Left renal cortex interstitium (tissue), 4 donors: ENCODE measurements at regions not wholly inside any gene's neighbourhood (a gene's known extent, or its start where the extent isn't known, plus 50 kb on each side); places are given as distances from the start of the nearest gene placed in this dataset.

Source experiments
- DNase-seq, 4 donors: peaks; one replicate each; pipeline ENCODE4 v3.0.0-alpha.2; 2013; ENCODE audit warnings: low read depth in 4 of 4, low spot score in 2 of 4, missing footprints in 1 of 4

DNA sequence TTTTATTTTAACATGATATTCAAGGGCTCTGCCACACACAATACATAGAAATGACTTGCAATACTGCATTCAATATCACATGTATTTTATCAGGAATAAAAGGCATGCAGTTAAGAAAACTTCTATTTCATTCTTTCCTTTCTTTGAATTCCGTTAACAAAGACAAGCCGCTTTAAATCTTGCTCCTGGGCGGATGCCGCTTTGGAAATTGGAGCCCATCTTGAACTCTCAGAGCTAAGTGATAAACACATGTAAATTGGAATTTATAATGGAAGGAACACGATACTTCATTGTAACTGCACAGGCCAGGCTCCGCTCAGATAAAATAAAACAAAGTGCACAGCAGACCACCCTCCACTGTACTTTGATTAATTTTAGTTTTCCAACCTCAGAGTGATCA lies 774.5 kb upstream of the COBL start:
- DNase-seq: no peak

DNA sequence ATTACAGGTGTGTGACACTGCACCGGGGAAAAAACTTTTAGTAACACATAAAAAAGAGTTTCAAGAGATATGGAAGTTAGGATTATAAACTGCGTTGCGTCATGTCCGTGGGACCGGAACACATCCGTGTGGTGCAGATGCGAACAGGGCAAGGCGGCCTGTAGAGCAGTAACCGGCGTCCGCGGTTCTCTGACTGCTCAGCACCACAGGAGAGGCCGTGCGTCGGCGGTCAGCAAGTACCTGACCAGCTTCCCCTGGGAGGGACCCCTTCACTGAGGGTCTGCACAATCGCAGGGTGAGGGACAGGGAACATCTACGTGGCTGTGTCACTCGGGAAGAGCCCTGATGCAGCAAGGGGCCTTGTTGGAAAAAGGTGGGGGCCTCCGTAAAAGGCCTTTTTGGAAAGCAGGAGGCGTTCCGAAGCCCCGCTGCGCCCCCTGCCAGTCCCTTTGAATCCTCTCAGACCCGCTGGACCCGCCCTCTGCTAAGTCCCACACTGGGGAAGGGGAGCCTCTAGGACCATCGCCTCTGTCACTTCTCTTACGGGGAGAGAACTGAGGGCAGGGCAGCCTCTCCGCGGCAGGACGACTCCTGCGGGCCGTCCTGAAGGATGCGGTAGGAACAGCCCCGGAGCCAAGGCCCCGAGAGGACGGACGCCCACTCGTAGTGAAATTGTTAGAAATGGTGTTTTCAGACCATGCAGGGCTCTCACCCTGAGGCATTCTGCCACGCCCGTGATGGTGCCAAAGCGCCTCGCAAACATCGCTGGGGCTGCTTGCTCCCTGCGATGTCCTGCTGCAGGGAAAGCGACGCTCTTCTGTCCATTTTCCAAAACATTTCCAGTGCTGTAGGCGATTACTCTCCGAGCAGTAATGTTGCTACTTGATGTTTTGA lies 771.6 kb upstream of the COBL start:
- peak in 3 of 4 donors; percentile 27 to 51 (median 48) for DNase-seq

GRCh38 chr7:52085610-52086009 lies 769.0 kb upstream of the COBL start:
- DNase-seq: no peak

DNA sequence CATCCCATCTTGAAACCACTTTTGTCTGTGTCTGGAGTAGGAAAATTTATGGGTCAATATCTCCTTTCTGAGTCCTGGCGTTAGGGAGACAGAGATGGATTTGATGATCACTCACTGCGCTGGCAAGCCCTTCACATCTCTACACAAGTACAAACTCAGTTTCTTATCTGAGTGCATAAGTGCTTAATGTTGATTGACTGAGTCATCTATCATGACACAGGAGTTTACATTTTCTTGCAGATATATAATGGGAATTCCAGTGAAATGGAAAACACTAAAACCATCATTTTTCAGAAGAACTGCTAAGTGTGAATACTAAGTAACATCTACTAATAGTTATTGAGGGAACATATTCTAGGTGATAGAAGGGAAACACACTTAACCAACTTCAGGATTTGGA lies 763.9 kb upstream of the COBL start:
- DNase-seq: no peak

GRCh38 chr7:52079726-52080125 lies 763.1 kb upstream of the COBL start:
- no peak for DNase-seq

DNA sequence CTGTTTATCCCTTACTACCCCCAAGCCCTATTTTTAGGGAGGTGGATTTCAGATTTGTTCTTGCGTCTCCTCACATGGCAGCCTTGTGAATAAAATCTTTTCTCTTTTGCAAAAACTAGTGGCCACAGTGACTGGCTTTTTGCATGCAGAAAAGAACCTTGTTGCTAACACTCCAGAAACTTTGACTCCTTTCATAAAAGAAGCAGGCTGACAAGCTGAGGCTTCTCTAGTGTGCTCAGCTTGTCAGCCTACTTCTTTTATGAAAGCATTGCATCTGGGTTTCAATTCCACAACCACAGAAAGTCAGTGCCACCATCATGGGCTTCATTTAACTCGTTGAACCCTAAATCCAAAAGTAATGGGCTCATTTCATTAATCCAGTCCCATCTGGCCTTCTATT lies 761.0 kb upstream of the COBL start:
- no peak for DNase-seq

DNA sequence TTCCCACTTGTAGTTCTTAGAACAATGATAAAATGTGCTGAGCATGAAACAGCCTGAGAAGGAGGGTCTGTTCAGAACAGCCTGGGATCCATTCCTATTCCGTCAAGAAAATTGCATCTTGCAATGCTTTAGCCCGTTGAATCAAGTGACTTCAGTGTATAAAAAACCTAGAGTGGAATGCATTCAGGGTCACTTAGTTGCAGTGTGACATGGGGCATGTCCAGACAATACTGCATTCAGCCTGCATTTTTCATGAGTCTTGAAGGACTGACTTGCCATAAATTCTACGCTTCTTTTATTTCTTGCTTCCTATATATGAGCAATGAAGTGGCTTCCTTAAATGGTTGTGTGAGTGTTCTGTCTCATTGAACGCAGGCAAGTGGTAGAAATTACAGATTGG lies 758.3 kb upstream of the COBL start:
- no peak for DNase-seq

DNA sequence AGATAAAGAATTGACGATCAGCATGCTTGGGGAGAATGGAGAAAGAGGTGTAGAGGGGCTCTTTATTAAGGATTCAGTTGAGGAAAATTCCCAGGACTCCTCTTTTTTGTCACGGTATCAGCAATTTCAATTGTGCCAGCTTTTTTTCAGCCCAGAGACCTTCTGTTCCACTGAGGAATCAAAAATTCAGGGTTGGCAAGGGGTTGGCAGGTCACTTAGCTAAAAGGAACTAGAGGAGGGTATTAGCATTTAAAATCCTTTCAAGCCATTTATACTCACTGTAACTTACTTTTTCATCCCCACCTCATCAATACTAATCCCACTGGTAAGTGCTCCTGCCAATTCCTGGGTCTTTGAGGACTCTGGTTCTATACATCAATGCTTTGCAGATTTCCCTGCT lies 757.5 kb upstream of the COBL start:
- no peak for DNase-seq

DNA sequence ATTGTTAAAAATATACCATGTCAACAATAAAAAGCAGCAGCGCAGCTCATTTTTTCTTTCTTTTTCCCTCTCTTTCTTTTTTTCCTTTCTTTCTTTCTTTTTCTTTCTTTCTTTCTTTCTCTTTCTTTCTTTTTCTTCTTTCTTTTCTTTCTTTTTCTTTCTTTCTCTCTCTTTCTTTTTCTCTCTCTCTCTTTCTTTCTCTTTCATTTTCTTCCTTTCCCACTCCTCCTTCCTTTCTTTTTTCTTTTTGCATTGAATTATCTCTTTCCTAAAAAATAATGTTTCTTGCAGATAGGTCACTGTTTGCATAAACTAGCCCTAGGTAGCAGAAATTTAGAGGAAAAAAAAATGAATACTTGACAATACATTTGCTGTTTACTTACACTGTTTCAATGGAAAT lies 755.1 kb upstream of the COBL start:
- DNase-seq: no peak

GRCh38 chr7:52064493-52064892 lies 747.9 kb upstream of the COBL start:
- no peak for DNase-seq

GRCh38 chr7:52061666-52062065 lies 745.1 kb upstream of the COBL start:
- DNase-seq: no peak

DNA sequence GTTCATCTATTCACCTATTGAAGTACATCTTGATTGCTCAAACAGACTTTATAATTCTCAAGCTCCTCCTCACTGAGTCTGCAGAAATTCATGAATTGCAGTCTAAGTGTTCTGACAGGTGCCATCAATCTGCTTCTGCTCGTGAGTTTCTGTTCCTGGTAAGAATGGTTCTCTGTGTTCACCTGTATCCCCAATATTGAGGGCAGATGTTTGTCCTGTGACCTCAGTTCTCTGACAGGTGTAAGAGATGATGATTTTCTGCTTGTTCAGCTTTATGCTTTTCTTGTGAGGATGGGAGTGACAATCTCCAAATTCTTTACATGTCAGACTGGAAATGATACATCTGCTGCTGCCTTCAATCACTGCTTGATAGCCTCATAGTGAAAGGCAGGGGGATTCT lies 736.9 kb upstream of the COBL start:
- no peak for DNase-seq

DNA sequence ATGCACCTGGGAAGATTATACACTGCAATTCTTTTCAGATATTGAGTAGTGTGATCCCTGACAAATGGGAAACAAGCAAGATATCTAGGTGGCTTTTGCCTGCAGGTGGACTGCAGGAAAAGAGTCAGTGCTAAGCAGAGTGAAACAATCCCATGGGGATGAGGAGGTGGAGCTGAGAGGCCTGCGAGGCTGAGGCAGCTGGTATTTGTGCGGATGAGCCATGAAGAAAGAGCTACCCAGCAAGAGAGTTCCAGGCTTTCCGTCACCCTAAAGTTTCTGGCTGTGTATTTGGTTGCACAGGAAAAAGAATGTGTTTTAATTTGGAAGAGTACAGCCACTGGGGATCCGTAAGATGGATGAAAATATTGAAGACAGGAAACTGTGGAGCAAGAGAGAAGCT lies 714.1 kb upstream of the COBL start:
- DNase-seq: no peak

DNA sequence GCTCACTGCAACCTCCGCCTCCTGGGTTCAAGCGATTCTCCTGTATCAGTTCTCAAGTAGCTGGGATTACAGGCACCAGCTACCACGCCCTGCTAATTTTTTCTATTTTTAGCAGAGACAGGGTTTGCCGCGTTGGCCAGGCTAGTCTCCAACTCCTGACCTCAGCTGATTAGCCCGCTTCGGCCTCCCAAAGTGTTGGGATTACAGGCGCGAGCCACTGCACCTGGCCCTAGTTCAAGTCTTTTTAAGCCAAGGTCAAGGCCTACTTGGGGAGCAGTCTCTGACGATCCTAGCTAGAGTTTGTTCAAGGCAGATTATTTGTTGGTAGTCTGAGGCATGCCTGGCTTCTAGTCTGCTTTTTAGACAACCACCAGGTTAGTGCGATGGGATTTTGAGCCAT lies 709.5 kb upstream of the COBL start:
- DNase-seq: no peak

DNA sequence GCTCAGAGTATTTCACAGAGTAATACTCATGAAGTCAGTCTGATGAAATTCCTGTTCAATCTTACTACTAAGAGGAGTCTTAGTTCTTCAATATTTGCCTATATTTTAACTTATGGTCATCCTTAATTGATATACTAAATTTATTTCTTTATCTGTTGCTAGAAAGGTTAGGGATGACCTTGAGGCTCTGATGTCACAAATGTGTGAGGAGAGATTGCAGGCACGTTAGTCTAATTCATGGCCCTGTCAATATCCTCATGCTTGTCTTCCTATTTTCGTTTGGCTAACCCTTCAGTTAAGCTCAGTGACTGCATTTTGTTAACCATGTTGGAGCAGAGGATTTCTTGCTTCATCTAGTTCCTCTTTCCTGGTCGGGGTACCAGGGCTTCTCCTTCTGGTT lies 704.7 kb upstream of the COBL start:
- no peak for DNase-seq

DNA sequence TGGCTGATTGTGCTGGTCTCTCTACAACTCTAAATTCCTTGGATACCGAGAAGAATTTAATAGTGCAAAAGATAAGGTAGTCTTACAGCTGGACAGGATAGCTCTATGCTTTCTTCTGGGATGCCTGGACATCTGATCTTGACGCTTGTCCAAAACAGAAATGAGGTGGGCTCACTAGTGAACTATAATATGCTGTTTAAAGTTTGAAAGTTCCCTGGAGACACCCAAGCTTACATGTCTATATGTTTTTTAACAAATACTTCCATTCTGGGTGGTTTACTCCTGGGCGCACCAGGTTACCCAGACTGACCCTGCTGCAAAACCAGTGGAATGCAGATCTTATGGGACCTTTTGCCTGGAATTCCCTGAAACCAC lies 702.1 kb upstream of the COBL start:
- no peak for DNase-seq

DNA sequence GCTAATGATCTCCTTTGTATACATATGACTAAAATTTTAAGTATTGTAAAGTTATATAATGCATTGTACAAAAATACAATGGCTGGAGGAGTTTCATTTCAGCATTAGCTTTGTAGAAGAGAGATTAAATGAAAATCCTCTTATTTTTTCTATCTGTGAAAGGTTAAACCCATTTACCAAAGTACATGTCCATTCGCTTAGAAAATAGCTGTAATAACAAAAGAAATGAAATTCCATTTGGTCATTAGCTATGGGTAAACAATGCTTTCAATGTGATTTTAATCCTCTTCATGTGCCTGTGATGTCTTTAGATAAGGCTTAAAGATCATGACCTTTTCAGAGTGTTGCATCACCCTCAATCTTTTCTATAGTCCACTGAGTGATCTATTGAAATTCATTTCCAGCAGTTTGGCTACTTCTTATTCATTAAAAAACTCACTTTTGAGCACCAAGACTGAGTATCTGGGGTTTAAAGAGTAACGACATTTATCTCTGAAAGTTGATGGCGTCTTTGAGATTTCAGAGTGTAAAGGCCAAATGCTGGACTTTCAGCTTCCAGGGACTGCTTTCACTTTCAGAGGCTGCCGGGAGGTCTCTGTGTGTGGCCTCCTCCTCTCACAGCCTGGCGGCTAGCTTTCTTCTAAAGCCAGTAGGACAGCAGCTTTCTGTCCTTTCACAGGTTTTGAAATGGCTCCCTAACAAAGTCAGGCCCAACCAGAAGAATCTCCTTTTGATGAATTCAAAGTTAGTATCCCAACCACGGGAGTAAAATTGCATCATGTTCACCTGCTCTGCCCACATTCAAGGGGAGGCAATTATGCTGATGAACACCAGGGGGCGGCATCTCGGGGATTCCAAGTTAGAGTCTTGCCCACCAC lies 701.4 kb upstream of the COBL start:
- no peak for DNase-seq

DNA sequence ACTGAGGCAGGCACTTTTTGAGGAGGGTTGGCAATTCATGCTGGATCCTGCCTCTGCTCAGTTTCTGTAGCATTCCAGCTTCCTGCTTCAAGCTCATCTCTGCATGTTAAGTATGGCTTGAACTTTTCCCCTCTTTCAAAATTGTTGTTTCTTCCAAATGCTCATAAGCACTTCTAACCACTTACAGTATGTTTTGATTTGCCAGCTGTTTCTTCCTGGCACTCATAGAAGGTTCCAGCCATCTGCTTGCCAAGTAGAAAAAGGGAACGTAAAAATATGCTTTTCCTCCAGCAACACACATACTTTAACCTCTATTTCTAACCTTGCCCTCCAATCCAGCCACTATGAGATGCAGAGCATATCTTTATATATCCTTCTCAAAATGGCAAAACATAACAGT lies 692.6 kb upstream of the COBL start:
- no peak for DNase-seq

- no peak for DNase-seq
These were observed 690.1 kb upstream of the COBL start for GRCh38 chr7:52006674-52007073.

DNA sequence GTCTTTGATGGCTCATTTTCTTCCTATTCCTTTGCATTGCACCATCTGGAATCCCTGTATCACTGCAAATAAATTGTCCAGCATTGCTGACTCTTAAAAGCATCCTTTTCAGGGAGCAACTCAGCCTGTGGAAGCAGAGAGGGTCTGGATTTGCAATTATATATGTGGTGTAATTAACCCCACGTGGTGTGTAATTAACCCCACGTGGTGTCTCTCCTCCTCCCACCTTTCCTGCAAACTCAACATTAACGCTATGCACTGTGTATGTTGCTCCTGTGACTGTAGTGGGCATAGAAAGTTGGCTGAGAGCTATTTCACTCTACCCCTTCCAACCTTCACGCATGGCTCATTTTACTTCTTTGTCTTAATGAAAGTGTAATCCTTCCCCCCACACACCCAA lies 689.0 kb upstream of the COBL start:
- DNase-seq: no peak

GRCh38 chr7:51995596-51996179 lies 679.1 kb upstream of the COBL start:
- no peak for DNase-seq

DNA sequence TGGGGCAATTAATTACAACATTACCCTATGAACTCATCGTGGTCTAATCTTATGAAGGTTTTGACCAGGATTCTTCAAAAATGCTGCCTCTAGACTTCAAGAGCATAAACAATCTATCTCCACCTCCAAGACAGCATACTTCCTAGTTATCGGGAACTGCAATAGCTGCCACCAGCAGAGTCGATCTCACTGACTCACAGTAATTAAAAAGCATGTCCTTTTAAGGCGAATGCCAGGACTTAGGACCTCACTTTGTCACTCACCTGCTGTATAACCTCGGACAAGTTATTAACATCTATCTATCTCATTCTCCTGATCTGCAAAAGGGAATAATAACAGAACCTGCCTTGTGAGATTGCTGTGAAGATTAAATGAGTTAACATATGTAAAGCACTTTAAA lies 666.0 kb upstream of the COBL start:
- no peak for DNase-seq
